DMS 273 (cell line): ENCODE measurements at regions not wholly inside any gene's neighbourhood (a gene's known extent, or its start where the extent isn't known, plus 50 kb on each side); places are given as distances from the start of the nearest gene placed in this dataset.
"Not testable (repeated sequence)": the region's sequence is repeated elsewhere in the genome, so short reads cannot be mapped to it uniquely, and the experiment has no call there.

Source experiments
- DNase-seq: peaks from one replicate; lab custom pipeline; 2025; ENCODE audit not compliant: unreplicated experiment; lab: John Stamatoyannopoulos, UW

DNA sequence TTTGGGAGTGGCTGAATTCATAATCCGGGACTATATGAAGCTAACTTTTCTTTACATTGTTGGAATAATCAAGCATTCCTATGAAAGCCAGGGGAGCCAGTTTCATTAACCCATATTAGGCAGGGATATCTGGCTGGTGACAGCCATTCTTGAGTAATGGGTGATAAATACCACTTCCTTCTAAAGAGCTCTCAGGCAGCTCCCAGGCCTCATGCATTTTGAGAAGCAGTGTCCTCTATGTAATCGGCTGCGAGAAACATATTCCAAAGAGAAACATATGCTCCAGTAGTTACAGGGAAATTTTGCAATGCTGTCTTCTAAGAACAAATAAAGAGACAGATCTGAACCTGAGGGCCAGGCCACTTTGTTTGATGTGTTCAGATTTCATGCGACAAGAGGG, 83.1 kb downstream of the MSX2 start:
- DNase-seq = no peak

DNA sequence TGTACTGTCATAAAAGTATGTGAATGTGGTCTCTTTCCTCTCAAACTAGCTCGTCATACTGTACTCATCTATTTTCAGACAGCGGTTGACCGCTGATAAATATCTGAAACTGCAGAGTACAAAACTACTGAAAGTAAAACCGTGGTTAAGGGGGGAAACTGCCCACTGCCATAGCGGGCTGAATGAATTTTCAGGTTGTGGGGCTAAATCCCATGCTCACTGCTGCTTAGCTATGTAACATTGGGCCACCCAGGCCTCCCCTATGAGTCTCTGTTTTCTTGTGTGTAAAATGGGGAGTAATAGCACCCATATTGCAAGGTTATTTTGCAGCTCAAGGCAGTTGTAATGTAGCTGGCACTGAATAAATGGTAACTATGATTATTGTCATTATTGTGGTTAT, 82.3 kb downstream of the MSX2 start:
- no peak for DNase-seq

DNA sequence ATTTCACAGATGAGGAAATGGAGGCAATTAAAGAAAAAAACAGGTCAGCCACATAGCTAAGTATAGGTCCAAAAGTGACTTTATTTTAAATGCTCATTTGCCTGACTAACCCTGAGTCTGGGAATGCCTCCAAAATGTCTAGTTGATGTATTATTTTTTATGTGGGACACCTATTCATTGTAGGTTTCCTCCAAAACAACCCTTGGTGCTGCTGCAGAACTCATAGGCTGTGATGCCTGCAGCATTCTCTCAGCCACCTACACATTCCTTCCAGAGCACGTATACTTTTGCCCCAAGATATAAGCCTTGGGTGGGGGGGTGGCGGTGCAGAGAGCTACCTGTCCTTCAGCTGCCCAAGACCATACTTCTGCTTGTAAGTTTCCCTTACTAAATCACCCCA, 77.4 kb downstream of the MSX2 start:
- DNase-seq = no peak

DNA sequence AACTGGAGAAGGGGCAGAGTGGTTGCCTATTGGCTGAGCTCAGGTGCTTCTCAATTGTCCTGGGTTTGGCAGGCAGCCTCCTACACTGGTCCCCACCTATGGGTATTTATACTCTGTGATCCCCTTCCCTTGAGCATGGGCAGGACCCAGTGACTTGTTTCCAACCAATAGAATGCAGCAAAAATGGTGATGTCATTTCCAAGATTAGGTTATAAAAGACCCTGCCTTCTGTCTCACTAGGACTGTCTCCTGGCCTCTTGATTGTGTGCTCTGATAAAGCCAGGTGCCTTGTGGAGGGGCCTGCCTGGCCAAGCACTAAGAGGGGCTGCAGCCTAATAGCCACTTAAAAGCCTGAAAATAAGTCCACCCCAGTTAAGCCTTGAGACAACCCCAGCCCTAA, 76.1 kb downstream of the MSX2 start:
- no peak for DNase-seq

DNA sequence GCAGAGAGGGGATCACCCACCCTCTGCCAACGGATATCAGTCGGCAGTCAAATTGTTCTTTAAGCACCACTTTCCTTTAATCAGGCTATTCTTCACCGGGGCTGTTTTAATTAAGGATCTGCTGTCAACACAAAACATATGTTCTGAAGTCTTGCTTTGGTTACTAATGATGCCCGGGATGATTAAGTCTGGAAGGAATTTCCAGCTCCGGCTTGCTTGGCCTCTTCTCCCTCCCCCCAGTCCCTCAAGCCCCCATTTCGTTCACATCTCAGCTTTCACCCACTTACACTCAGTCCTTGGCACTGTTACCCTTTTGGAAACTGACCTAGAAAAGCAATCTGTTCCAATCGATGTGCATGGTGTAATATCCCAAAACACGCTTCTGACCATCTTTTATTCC, 74.7 kb downstream of the MSX2 start:
- no peak for DNase-seq

DNA sequence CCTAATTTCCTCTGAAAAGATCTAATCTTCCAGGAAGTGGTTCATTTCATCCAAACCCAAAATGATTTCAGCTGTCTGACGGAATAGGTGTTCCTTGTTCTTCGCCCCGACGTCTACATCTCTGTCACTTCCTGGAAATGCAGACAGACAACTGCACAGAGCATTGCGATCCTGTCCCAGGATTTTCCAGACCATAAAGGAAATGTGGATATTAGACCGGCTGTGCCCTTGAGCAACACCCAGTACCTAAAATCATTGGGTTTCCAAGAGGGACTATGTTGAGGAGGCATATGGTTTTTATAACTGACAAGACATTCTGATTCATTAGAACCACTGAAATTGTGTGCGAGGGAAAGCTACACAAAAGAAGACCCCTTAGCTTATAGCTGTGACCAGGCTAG, 74.2 kb downstream of the MSX2 start:
- no peak for DNase-seq

DNA sequence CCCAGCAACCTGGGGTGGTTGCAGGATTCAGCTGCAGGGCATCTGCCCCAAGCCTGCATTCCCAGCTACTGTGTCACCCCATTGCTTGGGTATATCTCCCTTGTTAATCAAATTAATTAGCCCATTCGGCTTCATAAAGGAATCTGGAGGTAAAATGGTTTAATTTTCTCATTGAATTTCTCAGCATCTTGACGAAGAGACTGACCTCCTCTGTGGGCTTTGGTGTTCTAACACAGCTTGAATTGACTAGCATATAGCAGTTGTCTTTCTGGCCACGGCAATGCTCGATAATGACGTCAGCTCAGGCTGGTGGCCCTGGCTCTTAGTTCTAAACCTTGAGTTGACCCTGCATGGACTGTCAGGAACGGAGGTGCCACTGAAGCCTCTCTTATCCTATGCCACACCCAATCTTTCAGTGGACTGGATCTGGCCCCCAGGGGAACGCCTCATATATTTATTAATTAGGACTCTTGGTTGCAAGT, 72.4 kb downstream of the MSX2 start:
- no peak for DNase-seq

DNA sequence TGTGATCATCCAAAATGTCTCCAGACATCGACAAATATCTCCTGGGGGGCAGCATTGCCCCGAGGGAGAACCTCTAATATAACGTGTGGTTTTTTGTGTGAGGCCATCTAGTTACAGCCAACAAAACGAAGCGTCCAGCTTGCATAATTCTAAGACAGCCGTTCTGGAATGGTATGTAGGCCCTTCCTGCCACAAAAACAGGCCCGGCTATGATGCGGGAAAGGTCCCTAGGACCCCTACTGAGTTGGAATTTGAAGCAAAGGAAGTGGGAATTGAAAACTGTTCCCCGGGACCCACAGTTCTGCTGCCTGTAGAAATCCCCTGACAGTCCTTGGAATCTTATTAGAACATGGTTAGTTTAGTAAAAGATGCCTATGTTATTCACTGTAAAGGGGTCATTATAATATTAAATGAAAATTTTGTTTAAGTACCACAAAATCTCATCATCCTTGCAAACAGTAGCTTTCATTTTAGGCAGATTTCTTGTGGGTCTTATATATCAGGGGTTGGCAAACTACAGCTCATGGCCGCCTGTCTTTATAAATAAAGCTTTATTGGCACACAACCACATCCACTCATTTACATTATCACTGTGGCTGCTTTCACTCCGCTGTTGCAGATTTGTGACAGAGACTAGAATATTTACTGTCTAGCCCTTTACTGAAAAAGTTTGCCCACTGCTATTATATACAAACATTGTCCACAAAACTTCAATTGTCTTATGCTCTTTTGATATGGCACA, 70.7 kb downstream of the MSX2 start:
- DNase-seq = no peak

DNA sequence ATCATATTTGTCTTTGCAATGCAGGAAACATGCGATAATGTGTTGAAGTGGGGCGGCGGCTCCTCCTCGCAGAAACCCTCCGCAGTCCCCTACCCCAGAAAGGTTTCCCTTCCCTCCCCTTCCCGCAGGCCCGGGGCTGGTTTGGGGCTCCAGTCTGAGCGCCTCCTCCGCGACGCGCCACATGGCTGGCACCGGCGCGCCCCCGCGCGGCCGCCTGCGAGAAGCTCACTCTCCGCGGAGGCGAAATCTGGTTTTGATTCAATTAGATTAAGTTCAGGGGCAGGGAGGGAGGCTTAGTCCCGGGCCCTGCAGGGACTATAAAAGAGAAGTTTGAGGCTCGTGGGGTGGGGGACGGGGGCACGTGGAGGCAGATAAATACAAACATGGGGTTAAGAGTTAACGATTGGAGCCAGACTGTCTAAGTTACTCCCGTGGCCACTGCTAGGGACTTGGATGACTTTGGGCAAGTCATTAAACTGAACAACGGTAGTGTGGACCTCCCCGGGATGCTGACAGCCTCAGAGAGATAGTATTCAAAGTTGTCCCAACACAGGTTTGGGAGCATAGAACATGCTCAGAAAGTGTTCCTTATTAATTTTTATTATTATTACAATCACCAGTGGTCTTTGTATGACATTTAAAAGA, 69.4 kb downstream of the MSX2 start:
- DNase-seq = peak; percentile 80

DNA sequence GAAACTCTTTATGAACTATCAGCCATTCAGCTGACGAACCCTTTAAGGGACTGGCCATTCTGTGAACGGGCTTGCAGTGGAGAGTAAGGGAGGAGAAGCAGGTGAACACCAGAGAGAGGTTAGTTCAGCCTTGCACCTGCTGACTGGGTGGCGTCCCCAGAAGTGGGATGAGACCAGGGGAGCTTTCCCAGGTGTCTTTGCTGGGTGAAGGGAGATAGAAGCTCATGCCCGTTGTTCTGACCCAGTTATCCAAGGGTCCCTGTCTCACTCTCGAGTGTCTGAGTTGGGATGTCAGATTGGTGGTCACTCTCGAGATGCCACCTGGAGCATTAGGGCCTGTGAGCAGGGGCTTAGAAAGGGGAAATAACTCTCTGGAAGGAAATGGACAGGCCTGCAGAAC, 68.7 kb downstream of the MSX2 start:
- no peak for DNase-seq

DNA sequence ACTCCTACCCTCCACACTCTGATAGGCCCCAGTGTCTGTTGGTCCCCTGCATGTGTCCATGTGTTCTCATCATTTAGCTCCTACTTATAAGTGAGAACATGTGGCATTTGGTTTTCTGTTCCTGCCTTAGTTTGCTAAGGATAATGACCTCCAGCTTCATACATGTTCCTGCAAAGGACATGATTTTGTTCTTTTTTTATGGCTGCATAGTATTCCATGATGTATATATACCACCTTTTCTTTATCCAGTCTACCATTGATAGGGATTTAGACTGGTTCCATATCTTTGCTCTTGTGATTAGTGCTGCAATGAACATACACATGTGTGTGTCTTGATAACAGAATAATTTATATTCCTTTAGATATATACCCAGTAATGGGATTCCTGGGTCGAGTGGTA, 67.9 kb downstream of the MSX2 start:
- DNase-seq = not testable (repeated sequence)

DNA sequence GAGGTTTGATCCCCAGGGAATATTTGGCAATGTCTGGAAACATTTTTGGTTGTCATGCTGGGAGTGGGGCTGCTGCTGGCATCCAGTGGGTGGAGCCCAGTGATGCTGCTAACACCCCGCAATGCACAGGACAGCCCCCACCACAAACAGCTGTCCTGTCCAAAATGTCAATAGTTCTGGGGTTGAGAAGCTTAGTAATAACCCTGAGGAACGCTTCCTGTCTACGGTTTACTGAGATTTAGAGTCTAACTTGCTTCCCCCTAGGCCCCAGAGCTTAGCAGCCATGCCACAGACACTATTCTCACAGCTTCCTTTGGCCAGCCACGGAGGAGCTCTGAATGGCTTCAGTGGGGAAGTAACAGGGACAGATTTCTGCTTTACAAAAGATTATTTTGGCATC, 66.5 kb downstream of the MSX2 start:
- DNase-seq = no peak

DNA sequence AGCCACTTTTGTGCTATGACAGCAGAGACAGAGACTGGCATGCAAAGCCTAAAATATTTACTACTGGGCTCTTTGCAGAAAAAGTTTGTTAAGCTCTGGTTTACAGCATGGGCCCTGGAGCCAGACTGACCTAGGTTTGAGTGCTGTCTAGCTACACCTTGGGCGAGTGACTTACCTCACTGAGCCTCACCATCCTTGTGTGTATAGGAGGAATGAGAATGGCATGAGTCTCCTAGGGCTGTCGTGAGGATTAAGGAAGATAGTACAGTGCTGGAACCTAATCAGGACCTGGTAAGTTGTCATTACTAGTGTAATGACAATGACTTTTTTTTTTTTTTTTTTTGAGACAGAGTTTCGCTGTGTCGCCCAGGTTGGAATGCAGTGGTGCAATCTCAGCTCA, 65.2 kb downstream of the MSX2 start:
- no peak for DNase-seq

DNA sequence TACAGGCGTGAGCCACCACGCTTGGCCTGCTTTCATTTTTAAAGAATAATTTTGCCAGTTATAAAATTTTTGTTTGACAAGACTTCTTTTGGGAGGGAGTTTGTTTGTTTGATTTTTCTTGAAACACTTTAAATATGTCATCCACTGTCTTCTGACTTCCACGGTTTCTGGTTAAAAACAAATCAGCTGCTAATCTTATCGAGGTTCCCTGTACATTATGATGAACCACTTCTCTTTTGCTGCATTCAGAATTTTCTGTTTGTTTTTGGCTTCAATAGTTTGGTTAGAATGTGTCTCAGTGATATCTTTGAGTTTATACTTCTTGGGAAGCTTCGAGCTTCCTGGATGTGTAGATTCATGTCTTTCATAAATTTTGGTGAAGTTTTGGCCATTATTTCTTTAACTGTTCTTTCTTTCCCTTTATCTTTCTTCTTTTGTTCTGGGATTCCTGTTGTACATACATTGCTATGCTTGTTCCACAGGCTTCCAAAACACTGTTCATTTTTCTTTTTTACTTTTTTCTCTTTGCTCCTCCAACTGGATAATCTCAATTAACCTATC, 60.8 kb downstream of the MSX2 start:
- DNase-seq = no peak
